GM23338 (cell line): ENCODE measurements at regions not wholly inside any gene's neighbourhood (a gene's known extent, or its start where the extent isn't known, plus 50 kb on each side); places are given as distances from the start of the nearest gene placed in this dataset.

Source experiments
- ATAC-seq: fragments of 200-7000 bp; cut with Tn5 transposase; 3 replicates; pipeline ENCODE4 v1.9.1; 2020
- DNase-seq: peaks from one replicate; pipeline ENCODE4 v3.0.0-alpha.2; 2015; ENCODE audit warnings: low spot score
- H2AFZ ChIP-seq: fragments of 200-600 bp; sonication (generic); 2 replicates; pipeline ENCODE4 v1.8.0; 2016; ENCODE audit warnings: antibody characterized with exemption, mild to moderate bottlenecking, moderate library complexity
- H3F3A ChIP-seq: fragments of 200-600 bp; sonication (generic); replicated peaks from 2 replicates; pipeline ENCODE4 v1.8.0; 2017; ENCODE audit warnings: antibody characterized with exemption, mixed run types, low read depth
- H3K27ac ChIP-seq: fragments of 200-600 bp; sonication (generic); 2 replicates; pipeline ENCODE4 v1.6.1; 2016; ENCODE audit warnings: low read depth
- H3K27me3 ChIP-seq: fragments of 200-600 bp; sonication (generic); 2 replicates; pipeline ENCODE4 v1.8.0; 2016; ENCODE audit warnings: mild to moderate bottlenecking, mixed run types, moderate library complexity; ENCODE audit not compliant: insufficient read depth
- H3K36me3 ChIP-seq: fragments of 200-600 bp; sonication (generic); 2 replicates; pipeline ENCODE4 v1.8.0; 2016; ENCODE audit warnings: mild to moderate bottlenecking; ENCODE audit not compliant: insufficient read depth
- H3K4me1 ChIP-seq: fragments of 200-600 bp; sonication (generic); 2 replicates; pipeline ENCODE4 v1.8.0; 2016; ENCODE audit warnings: mild to moderate bottlenecking, moderate library complexity; ENCODE audit not compliant: insufficient read depth
- H3K4me2 ChIP-seq: fragments of 200-600 bp; sonication (generic); 2 replicates; pipeline ENCODE4 v1.7.1; 2017; ENCODE audit warnings: mixed run types
- H3K4me3 ChIP-seq: fragments of 200-600 bp; sonication (generic); 2 replicates; pipeline ENCODE4 v1.6.1; 2016; ENCODE audit warnings: mixed run types
- H3K79me2 ChIP-seq: fragments of 200-600 bp; sonication (generic); replicated peaks from 2 replicates; pipeline ENCODE4 v1.8.0; 2017; ENCODE audit warnings: mild to moderate bottlenecking; ENCODE audit not compliant: insufficient read depth
- H3K9me2 ChIP-seq: fragments of 200-600 bp; sonication (generic); 2 replicates; pipeline ENCODE4 v1.8.0; 2017; ENCODE audit not compliant: insufficient read depth
- H4K20me1 ChIP-seq: fragments of 200-600 bp; sonication (generic); replicated peaks from 2 replicates; pipeline ENCODE4 v1.8.0; 2017; ENCODE audit warnings: mild to moderate bottlenecking; ENCODE audit not compliant: insufficient read depth
- H3K27ac Mint-ChIP-seq: 2 replicates; pipeline ENCODE4 v1.8.0; 2020; ENCODE audit warnings: inconsistent platforms, mild to moderate bottlenecking, moderate library complexity, mixed read lengths
- H3K27me3 Mint-ChIP-seq: 3 replicates; pipeline ENCODE4 v1.8.0; 2022; ENCODE audit warnings: low read depth, mild to moderate bottlenecking, moderate library complexity, mixed read lengths, inconsistent platforms; ENCODE audit not compliant: insufficient read depth, poor library complexity
- H3K36me3 Mint-ChIP-seq: 3 replicates; pipeline ENCODE4 v1.8.0; 2021; ENCODE audit warnings: low read depth, mild to moderate bottlenecking, inconsistent platforms, moderate library complexity, mixed read lengths
- H3K4me1 Mint-ChIP-seq: 3 replicates; pipeline ENCODE4 v1.8.0; 2020; ENCODE audit warnings: mild to moderate bottlenecking, inconsistent platforms, mixed read lengths
- H3K4me3 Mint-ChIP-seq: 3 replicates; pipeline ENCODE4 v1.8.0; 2021; ENCODE audit warnings: moderate library complexity, mild to moderate bottlenecking, inconsistent platforms, mixed read lengths
- H3K9me3 Mint-ChIP-seq: 3 replicates; pipeline ENCODE4 v1.8.0; 2020; ENCODE audit warnings: moderate library complexity, mild to moderate bottlenecking, inconsistent platforms, mixed read lengths
- EZH2 ChIP-seq: fragments of 200-600 bp; sonication (generic); IDR thresholded peaks from one replicate; pipeline ENCODE4 v1.8.0; 2017; ENCODE audit warnings: antibody characterized with exemption, mild to moderate bottlenecking, low read depth; ENCODE audit not compliant: unreplicated experiment
- NANOG ChIP-seq: IDR thresholded peaks from 2 replicates; pipeline ENCODE4 v1.6.1; 2016; ENCODE audit warnings: antibody characterized with exemption, borderline replicate concordance
- POLR2AphosphoS5 ChIP-seq: IDR thresholded peaks from 2 replicates; pipeline ENCODE4 v1.6.1; 2016; ENCODE audit warnings: antibody characterized with exemption, low read depth
- ZNF331 ChIP-seq: fragments of 250-450 bp; sonication (Bioruptor Pico); IDR thresholded peaks from 2 replicates; pipeline ENCODE4 v1.5.0; 2020; ENCODE audit warnings: low read depth, mild to moderate bottlenecking, moderate library complexity
- TF ChIP-seq, protein P1 (sequence below): IDR thresholded peaks from one replicate; pipeline ENCODE4 v1.6.1; 2018; ENCODE audit warnings: antibody characterized with exemption; ENCODE audit not compliant: unreplicated experiment
- TF ChIP-seq, protein P2 (sequence below), 2 experiments: fragments of 200-600 bp in 1 of 2; sonication (generic) in 1 of 2; conservative IDR thresholded peaks; 2 replicates each; pipeline versions ENCODE4 v1.5.1 to v1.6.1; 2016 to 2017; ENCODE audit warnings: antibody characterized with exemption in 2 of 2, low read depth in 2 of 2, mild to moderate bottlenecking in 2 of 2, moderate library complexity in 1 of 2

DNA sequence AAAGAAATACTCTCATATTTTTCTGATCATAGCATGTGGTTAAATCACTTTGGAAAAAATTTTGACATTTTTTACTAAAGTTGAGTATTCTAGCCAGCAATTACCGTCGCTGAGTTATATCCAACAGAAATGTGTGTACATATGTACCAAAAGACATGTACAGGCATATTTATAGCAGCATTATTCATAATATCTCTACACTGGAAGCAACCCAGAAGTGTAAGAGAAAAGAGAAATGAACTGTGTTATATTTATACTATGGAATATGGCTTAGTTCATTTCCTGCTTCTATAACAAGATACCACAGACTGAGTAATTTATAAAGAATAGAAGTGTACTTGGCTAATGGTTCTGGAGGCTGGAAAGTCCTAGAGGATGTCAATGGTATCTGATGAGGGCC lies 474.0 kb upstream of the GJE1 start (continued):
- TF ChIP-seq, protein P1, sequence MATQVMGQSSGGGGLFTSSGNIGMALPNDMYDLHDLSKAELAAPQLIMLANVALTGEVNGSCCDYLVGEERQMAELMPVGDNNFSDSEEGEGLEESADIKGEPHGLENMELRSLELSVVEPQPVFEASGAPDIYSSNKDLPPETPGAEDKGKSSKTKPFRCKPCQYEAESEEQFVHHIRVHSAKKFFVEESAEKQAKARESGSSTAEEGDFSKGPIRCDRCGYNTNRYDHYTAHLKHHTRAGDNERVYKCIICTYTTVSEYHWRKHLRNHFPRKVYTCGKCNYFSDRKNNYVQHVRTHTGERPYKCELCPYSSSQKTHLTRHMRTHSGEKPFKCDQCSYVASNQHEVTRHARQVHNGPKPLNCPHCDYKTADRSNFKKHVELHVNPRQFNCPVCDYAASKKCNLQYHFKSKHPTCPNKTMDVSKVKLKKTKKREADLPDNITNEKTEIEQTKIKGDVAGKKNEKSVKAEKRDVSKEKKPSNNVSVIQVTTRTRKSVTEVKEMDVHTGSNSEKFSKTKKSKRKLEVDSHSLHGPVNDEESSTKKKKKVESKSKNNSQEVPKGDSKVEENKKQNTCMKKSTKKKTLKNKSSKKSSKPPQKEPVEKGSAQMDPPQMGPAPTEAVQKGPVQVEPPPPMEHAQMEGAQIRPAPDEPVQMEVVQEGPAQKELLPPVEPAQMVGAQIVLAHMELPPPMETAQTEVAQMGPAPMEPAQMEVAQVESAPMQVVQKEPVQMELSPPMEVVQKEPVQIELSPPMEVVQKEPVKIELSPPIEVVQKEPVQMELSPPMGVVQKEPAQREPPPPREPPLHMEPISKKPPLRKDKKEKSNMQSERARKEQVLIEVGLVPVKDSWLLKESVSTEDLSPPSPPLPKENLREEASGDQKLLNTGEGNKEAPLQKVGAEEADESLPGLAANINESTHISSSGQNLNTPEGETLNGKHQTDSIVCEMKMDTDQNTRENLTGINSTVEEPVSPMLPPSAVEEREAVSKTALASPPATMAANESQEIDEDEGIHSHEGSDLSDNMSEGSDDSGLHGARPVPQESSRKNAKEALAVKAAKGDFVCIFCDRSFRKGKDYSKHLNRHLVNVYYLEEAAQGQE = no peak
- TF ChIP-seq, protein P2, sequence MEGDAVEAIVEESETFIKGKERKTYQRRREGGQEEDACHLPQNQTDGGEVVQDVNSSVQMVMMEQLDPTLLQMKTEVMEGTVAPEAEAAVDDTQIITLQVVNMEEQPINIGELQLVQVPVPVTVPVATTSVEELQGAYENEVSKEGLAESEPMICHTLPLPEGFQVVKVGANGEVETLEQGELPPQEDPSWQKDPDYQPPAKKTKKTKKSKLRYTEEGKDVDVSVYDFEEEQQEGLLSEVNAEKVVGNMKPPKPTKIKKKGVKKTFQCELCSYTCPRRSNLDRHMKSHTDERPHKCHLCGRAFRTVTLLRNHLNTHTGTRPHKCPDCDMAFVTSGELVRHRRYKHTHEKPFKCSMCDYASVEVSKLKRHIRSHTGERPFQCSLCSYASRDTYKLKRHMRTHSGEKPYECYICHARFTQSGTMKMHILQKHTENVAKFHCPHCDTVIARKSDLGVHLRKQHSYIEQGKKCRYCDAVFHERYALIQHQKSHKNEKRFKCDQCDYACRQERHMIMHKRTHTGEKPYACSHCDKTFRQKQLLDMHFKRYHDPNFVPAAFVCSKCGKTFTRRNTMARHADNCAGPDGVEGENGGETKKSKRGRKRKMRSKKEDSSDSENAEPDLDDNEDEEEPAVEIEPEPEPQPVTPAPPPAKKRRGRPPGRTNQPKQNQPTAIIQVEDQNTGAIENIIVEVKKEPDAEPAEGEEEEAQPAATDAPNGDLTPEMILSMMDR (conservative IDR thresholded peaks at IDR 0.05; ENCODE audit: low read depth in 2 of 2) = no peak

DNA sequence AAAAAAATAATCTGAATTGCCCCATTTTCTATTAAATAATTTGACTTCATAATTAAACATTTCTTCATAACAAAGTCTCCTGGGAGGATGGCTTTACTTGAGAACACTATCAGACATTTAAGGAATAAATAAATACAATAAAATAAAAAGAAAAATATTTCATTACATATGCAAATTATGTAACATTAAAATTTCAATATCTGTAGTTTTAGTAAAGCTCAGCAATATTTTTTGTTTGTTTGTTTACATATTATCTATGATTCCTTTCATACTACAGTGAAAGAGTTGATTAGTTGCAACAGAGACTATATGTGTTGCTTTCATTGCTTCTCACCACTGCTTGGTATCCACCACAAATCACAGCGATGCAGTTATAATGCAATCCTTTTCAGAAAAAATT lies 474.9 kb upstream of the GJE1 start:
- H3K9me2 ChIP-seq = 0 out of 2 replicates have a peak, but pooled peaks cover 3% of the 10 kb centered on the region
- ATAC-seq (no peak), DNase-seq (no peak)
- H3K36me3 ChIP-seq = no peaks in the 10 kb centered on the region
- Mint-ChIP-seq H3K4me3 (no peak overlapping the region), H3K9me3 (peaks cover 2% of the 10 kb centered on the region; the same call in 2 of the 3 replicates), H3K27me3 (peaks cover 1% of the 10 kb centered on the region), H3K4me1 (no peaks in the 10 kb centered on the region; the same call in 2 of the 3 replicates), H3K27ac (no peak overlapping the region), H3K36me3 (no peaks in the 10 kb centered on the region)
- H3K79me2 ChIP-seq = no peaks in the 10 kb centered on the region
- H2AFZ ChIP-seq = no peak overlapping the region
- H3K4me1 ChIP-seq = no peaks in the 10 kb centered on the region
- no peaks in the 10 kb centered on the region for H3F3A ChIP-seq
- no peaks in the 10 kb centered on the region for H4K20me1 ChIP-seq
- TF ChIP-seq NANOG = no peak
- no peak for TF ChIP-seq EZH2
- no peak for TF ChIP-seq ZNF331 (CRISPR knock-in tag)
- TF ChIP-seq, protein P2 (conservative IDR thresholded peaks at IDR 0.05; ENCODE audit: low read depth in 2 of 2) = no peak
- TF ChIP-seq POLR2AphosphoS5 = no peak
- H3K27ac ChIP-seq = no peak overlapping the region
- no peak overlapping the region for H3K4me2 ChIP-seq
- H3K27me3 ChIP-seq = no peaks in the 10 kb centered on the region
- H3K4me3 ChIP-seq = no peak overlapping the region
